Activated CD4-positive, CD25-positive, alpha-beta regulatory T cell treated with anti-CD3 and anti-CD28 coated beads, Interleukin-2, amount 50 U/mL, for 72 hours (primary cell): ENCODE measurements at regions not wholly inside any gene's neighbourhood (a gene's known extent, or its start where the extent isn't known, plus 50 kb on each side); places are given as distances from the start of the nearest gene placed in this dataset.

ENCODE experiments used
- DNase-seq: peaks from one replicate; pipeline ENCODE4 v3.0.0; 2021

DNA sequence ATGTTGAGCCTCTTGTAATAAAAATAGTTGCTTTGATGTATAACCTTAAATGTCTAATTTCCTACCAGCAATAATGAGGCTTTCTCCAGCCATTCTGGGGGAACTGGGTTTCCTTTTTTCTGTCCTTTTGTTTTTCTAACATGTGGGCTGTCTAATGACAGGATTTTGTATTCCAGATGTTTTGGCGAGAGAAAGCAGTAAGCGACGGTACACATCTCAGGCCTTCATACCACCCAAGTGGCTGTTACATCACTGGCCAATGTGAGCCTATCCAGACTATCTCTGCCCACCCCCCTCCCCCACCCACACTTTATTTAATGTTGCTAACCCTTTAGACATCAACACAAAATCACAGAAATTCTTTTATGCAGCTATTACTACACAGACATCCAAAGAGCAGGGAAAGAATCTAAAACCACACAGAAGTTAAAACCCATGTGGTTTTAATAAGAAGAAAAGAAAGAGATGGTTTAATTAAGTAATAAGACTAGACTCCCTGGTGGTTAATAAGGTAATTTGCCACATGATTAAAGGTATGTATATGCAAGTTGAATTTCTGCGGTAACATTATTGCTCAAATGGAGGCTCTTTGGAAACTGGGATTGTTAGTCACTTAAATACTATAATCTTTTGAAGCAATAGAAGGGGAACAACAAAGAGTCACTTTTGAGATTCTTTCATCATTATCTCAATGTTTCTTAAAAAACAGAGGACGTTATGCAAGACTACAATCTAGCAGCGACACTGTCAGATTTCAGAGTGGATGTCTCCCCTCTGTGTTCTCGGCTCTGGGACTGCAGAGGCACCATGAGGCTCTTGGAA lies 365.1 kb downstream of the ENC1 start:
- no peak for DNase-seq

DNA sequence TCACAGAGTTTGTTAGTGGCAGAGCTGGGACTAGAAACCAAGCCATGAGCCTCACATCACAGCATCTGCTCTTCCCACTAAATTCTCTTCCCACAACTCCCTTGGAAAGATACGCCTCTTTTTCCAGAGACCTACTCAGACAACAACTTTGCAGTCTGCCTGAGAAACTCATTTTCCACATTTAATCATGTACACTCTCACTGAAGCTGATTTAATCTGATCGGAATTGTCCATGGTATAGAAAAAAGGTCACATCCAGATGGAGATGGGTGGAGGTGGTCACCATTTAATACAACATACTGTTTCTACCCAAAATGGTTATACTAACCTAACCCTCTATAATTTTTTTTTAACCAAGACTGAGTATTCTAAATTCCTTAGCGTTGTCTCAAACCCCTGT lies 366.2 kb downstream of the ENC1 start:
- no peak for DNase-seq

DNA sequence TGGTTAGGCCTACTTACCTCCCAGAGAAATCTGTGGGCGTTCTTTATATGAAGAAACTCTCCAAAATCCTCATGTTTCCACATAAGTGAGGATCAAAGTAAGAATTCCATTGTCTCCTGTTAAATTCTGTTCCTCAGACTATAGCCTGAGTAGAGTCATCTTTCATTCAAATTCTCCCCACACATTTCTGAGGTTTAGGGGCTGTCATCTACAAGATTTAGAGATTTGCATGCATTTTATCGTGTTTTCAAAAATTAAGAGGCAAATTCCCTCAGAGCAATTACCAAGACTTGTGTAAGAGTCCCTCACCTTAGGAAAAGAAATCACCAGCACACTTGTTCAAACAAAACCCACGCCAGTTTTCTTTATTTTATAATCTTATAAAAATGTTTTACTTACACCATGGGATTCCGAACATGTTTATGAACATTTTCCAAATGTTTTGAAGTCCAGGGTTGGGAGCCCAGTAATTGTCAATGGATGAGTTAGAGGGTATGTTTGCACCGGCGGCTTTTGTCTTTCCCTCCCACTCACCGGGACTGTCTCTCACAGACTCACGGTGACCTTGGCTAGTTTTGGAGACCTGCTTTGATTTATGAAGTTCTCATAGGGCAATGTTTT lies 367.6 kb downstream of the ENC1 start:
- DNase-seq = no peak

DNA sequence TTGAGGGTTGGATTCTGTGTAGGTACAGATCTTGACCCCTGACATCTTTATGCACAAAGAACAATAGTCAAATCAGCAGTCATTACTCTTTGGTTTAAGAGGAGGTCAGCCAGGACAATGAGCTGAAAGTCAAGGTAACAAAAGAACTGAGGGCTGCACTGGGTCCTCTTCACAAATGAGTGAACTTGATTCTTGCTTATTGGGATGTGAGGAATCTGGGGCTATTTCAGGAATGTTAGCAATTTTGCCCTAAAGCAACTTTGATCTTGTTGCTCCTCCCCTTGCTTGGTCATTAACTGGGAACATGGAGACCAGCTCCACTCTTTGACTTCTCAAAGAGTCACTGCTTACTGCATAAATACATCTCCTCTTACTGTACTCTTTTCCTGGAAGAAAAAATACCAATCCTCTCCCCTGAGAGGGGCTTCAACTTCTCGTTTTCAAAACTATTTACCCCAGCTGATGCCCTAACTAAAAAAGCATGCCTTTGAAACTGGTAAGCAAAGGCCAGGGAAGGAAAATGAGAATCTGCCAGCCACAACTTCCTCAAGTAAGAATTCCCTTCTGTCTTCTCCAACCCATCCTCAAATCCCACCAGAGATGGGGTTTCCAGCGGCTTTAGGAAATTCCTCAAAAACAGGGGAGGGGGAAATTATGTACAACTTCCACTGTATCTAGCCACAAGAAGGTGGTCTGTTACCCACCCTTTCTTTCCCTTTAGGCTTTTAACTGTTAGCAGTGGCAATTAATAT lies 368.3 kb downstream of the ENC1 start:
- no peak for DNase-seq

DNA sequence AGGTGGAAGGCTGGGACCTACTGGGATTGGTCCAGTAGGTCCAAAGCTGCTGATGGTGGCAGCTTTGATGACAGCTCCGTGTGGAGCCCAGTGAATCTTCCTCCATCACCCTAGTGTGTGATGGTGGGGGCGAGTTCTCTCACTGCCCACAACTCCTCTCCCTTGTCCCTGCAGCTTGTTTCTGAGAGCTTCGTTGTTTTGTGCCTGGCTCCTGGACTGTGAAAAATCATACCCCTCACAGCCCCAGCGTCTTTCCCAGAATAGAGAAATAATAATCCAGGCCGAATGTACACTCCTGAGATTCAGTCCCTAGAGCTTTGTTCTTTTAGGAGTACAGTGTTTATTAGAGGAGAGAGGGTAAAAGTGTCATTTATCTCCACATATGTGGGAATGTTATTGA lies 372.2 kb downstream of the ENC1 start:
- no peak for DNase-seq

DNA sequence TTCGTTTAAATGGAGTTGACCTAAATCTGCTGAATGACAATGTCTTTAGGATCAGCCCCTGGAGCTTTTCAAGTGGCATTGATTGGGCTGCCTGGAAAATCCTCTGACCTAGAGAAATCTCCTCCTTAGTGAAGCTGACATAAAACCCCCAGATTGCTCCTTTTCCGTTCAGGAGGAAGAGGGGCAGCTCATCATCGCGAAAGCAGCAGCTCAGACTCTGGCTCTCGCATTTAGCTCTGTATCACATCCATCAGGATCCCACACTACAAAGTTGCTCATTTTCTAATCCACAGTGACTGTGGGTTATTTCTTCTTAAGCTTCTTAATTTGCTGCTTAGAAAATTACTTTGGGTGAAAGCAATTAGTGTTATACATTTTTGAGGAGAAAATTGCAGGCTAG lies 373.7 kb downstream of the ENC1 start:
- no peak for DNase-seq

DNA sequence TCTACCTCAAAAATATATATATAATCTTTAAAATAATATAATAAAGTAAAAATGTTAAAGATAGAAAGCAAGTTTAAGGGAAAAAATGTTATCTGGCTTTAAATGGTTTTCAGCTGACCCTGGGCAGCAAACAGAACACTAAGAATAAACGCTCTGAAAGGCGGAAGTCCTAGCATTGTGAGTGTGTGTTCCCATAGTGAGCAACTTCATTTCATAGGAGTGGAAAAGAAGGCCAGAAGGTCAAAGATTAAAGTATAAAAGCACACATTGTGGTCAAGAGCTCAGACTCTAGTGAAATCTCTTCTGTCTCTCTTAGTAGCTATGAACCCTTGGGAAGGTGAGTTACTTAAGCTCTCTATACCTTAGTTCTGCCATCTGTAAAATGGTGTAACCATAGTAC lies 374.4 kb downstream of the ENC1 start:
- DNase-seq = no peak

DNA sequence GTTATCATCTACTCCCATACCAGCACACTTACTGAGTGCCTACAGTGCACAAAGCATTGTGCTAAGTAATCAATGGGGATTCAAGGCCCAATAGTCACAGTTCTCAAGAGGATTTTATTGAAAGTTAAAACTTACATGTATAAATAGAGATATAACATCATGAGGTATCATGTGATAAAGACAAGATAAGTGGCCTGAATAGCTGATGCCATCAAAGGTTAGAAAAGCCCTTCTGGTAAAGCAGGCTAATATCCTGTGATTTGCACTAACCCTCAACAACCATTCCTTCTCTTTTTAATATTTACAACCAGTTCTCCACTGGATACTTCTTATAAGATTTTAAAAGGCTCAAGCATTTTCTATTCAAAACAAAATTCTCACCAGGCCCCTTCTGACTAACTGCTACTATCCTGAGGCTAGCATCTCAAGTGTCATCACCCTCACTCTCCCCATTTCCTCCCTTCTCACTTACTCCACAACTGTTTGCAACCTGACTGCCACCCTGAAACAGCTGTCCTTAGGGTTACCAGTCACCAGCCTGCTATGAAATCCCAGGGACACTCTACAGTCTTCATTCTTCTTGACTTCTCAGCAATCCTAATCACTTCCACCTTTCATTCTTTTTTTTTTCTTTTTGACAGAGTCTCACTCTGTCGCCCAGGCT lies 377.9 kb downstream of the ENC1 start:
- no peak for DNase-seq

DNA sequence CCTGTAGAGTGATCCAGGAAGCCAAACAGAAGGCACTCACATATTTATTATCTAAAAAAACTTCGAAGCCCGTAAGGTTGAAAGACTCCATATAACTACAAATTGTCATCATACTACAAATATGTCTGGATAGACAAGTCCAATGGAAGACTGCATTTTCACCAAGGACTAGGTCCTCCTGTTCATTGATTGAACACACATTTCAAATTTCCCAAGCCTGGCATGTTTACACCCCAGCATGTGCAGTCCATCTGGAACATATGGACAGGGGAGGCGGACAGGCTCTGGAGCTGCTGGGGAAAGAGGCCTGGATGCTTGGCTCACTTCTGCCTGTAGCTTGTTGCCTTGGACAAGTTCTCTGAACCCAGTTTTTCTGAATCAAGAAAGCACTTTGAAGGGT lies 378.7 kb downstream of the ENC1 start:
- no peak for DNase-seq

DNA sequence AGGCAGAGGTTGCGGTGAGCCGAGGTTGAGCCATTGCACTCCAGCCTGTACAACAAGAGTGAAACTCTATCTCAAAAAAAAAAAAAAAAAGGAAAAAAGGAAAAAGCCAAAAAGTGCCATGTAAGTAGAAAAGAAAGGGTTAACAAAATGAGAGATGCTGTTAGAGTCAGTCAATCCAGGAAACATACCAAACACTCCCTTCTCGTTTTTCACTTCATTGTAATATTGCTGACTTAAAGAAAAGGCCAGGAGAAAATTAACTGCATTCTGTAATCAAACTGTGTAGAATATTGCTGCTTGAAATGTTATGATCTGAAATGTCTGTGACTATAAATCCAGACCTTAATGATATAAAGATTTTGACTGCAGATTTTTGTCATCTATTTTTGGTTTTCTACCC lies 379.1 kb downstream of the ENC1 start:
- no peak for DNase-seq

DNA sequence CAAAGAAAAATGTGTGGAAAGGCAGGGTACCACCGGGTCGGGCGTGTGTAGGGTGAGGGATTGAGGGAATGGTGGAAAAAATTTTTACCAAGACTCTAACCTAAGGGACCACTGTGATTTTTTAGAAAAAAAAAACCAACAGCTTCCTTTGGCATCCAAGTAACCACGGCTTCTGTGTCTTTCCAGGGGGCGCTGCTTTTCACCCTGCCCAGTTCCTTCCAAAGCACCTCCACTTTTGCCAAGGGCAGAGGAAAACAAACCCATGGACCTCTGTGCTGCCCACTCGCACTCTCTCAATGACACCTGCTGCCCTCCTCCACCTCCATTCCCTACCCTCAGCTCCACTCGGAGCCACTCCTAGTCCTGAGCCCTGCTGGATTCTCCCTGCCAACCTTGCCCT lies 381.0 kb downstream of the ENC1 start:
- no peak for DNase-seq

DNA sequence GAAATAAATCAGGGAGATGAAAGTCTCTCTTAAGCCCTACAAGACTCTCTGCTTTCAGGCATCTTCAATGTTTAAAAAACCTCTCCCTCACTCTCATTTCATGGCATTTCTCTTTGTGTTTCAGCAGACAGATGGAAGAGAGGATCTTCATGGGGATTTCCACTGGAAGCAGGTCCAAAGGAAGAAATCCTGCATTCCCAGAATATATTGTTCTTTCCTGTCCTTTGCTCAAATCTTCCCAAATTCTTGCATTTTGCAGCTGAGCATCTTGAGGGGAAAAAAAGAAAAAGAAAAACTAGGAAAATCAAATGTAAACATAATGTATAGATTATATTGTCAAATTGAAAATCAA lies 382.2 kb downstream of the ENC1 start:
- no peak for DNase-seq

DNA sequence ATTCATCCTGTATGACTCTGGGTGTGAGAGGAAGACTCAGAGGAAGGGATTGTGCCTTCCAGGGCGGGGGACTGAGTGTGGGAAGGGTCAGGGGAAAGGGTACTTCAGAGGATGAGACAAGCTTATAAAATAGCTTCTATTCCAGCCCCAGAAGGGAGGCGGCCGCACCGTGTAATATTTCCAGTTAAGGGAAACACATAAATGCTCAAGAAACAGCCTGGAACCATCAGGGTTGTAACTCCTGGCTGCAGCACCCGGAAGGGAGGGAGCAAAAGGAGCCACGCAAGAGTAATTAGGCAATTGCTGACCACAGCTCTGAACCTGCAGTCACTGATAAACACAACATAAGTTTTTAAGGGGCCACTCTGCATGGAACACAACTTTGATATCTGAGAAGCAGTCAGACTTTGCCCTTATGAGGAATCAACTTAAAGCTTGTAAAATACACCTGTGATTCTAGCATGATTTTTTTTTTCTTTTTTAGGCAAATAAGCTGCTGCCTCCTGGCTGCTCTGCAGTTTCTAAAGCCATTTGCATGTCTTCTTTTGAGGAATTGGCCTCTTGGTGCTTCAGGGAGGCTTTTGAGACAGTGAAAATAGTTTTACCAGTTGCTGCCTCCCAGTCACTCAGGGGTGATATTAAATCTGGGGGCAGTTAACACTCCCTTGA lies 382.7 kb downstream of the ENC1 start:
- DNase-seq = no peak

DNA sequence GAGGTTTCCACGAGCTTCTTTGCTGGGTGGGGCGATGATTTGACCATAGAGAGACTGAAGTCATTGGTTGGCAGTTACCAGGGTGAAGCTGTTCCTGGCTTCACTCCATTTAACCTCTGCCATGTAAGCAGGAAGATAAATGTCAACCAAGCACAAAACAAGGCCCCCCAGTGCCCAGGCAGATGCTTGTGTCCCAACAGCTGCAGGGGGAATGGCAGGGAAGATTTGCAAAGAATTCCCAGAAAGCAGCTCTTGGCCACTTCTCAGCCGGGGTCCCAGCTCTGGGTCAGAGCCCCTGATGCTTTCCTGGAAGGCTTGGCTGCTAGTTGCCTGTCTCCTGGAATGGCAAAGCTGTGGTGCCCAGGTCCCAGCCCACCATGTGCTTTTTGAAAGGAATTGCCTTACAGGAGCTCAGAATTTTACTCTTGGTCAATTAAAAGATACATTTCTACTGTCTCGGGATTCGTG lies 383.4 kb downstream of the ENC1 start:
- no peak for DNase-seq

DNA sequence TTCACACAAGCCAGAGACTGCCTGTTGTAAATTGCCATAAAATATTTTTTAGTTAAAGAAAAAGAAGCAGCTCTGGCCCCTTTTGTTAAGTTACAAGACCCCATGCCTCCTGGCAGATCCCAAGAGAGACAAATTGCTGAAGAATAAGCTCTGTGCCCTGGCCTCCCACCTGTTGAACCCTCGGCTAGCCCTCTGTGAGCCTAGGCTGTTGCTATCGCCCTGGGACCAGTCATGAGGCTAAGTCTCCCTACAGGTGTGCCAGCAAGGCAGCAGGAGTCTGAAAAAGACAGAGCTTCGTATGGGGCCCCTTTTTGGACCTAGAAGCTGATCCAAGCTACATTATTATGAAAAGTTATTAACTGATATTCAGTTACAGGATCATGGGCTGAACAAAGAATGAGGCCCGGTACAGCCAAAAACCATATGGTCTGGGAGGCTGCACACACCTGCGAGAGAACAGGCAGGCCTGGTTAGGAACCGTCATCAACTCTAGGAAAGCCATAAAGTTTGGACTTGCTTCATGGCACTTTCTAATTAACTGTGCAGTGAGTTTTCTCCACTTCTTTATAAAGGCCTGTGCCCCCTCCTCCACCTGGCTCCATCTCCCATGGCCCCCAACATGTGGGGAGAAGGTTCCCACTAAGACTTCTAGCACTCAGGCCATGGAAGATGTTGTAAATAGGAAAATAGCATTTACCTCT lies 384.7 kb downstream of the ENC1 start:
- DNase-seq = no peak

DNA sequence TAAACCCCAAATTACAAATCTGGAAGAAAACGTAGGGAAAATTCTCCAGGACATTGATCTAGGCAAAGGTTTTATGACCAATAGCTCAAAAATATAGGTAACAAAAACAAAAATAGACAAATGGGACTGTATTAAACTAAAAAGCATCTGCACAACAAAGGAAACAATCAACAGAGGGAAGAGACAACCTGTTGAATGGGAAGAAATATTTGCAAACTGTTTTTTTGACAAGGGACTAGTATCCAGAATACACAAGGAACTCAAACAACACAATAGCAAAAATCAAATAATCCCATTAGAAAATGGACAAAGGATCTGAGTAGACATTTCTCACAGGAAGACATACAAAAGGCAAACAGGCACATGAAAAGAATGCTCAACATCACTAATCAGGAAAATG lies 386.3 kb downstream of the ENC1 start:
- no peak for DNase-seq

DNA sequence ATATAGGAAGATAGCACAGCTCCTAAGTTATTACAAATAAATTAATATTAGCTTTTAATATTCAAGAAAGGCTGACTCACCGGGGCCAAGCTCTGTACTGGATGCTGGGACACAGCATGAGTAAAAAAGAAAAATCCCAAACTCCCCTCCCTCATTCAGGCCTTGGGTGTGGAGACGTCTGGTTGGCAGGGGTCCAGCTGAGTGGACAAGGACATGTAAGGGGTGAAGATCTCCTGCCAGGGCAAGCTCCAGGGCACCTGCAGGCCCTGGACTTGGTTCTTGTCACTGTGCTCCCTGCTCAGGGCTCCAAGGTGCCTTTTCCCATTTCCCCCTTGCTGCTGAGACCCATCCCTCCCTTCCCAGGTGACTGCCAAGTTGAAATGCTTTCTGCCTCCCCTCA lies 388.5 kb downstream of the ENC1 start:
- no peak for DNase-seq

DNA sequence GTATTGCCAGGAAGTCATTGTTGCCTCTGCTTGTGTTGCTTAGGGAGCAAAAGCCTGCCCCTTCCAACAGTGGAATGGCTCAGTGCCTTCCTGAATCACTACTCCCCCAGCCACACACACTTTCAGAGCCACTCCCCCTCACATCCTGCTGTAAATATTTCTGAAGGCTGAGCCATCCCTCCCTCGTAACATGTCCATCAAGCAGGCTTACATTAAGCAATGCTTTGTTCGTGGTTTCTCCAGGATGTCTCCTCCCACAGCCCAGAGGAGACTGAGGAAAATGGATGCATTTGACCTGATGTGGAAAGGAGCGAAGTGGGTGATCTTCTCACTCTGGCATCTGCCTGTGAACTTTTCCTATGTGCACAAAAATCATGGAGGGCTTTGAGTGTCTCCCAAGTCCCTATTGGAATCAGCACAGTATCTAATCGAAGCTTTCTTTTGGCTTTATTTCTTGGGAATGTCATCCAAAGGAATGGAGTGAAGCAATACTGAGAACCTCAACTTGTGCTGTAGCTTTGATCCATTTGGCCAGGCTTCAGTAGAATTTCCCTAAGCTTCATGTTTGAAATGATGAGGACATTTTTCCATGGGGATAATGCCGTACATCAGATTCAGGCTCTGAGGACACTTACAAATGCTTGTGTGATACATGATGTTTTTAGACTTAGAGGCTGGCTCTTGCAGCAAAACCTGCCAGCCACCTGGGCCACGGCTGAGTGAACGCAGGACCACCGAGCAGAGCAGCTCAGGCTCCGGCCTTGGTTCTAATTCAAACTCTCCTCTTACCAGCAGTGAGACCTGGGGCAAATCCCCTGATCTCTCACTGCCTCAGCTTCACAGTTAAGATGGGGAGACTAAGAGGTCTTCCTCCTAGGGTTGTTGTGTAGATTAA lies 389.1 kb downstream of the ENC1 start:
- no peak for DNase-seq

DNA sequence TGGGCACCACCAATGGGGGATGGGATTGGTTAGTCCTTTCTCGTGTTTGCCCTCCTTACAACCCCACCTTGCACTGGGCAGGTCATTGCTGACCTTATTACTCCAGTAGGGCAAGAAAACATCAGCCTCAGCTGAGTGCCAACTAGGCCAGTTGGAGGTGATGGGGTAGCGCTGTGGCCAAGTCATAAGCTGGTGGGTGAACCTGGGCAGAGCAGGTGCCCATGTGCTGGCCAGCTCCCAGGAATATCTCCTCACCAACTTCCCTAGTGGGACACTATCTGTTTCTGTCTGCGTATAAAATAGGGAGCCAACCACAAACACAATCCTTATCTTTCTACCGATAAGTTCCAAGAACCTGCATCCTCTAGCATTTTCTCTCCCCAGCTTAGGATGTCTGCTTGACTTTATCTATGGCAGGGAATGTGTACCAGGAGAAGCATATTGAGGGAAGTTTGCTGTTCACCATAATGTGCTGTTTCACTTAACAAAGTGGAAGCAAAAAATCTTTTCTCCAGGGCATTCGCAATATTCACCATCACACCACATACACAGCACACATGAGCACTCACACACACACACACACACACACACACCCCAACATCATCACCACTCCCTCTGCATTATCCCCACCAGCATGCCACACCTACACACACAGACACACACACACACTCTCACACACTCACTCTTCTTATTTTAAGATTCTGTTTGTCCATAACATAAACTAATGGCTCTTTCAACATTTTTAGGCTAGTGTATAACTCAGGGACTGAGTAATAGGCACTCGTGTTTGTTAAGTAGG lies 390.0 kb downstream of the ENC1 start:
- no peak for DNase-seq

DNA sequence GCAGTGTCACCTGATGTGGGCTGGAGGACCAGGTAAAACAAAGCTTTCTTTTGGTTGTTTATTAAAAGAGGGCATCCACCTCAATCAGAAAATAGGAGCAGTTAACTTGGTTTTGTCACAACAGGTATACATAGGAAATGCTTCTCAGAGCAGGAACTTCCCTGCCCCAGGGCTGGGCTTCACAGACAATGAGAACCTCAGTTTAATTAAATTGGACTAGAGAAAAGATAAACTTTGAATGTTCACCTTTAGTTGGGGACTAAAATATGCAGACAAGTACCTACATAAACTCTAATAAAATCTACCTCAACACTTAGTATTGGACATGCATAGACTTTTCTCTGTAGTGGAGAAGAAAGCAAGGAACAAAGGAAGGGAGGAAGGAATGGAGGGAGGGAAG lies 392.0 kb downstream of the ENC1 start:
- no peak for DNase-seq
